HEK293 (cell line): ENCODE measurements at regions not wholly inside any gene's neighbourhood (a gene's known extent, or its start where the extent isn't known, plus 50 kb on each side); places are given as distances from the start of the nearest gene placed in this dataset.

Experiments
- CTCF ChIA-PET: fragments of 350-600 bp; formaldehyde crosslinking; extraction: SDS; loops from one replicate; lab custom pipeline; 2021; ENCODE audit warnings: antibody characterized with exemption; lab: Yijun Ruan, JAX
- POLR2A ChIA-PET: fragments of 300-600 bp; formaldehyde crosslinking; extraction: SDS; loops from one replicate; lab custom pipeline; 2020; ENCODE audit warnings: antibody characterized with exemption, inconsistent platforms; lab: Yijun Ruan, JAX
- H3K27ac ChIP-seq: fragments of 200-500 bp; sonication (Bioruptor generic); 2 replicates; pipeline ENCODE4 v1.5.1; 2014; ENCODE audit warnings: low read depth, low read length, control low read depth, inconsistent platforms; ENCODE audit errors: extremely low read depth
- H3K36me3 ChIP-seq, 2 experiments: fragments of 200-500 bp in 1 of 2; sonication (Bioruptor generic) in 1 of 2; 1 replicate in 1 of 2; 2 replicates in 1 of 2; pipeline ENCODE4 v1.5.1; 2014 to 2017; ENCODE audit warnings: inconsistent platforms in 2 of 2, low read length in 2 of 2; ENCODE audit not compliant: control insufficient read depth in 2 of 2, insufficient read depth in 1 of 2
- H3K4me1 ChIP-seq: fragments of 200-500 bp; sonication (Bioruptor generic); 2 replicates; pipeline ENCODE4 v1.5.1; 2014; ENCODE audit warnings: mild to moderate bottlenecking, low read length, inconsistent platforms; ENCODE audit not compliant: control insufficient read depth, insufficient read depth
- H3K4me3 ChIP-seq: 2 replicates; pipeline ENCODE4 v1.5.1; 2011; ENCODE audit warnings: low read depth, mild to moderate bottlenecking, control low read depth, low read length, moderate library complexity
- H3K9me3 ChIP-seq: fragments of 200-500 bp; sonication (Bioruptor generic); 2 replicates; pipeline ENCODE4 v1.5.1; 2014; ENCODE audit warnings: low read depth, low read length, inconsistent platforms; ENCODE audit not compliant: control insufficient read depth, insufficient read depth
- INSM2 ChIP-seq: fragments of 450-650 bp; formaldehyde crosslinking; IDR thresholded peaks from 2 replicates; pipeline ENCODE4 v1.5.1; 2016; ENCODE audit warnings: missing biosample characterization, missing genetic modification characterization
- PRDM4 ChIP-seq: fragments of 450-650 bp; formaldehyde crosslinking; IDR thresholded peaks from 2 replicates; pipeline ENCODE4 v1.5.1; 2017; ENCODE audit warnings: missing biosample characterization, missing genetic modification characterization
- REST ChIP-seq: fragments of 450-650 bp; formaldehyde crosslinking; IDR thresholded peaks from 2 replicates; pipeline ENCODE4 v1.5.1; 2016; ENCODE audit warnings: missing biosample characterization, missing genetic modification characterization
- ZFHX2 ChIP-seq: fragments of 450-650 bp; formaldehyde crosslinking; conservative IDR thresholded peaks from 2 replicates; pipeline ENCODE4 v1.5.1; 2016; ENCODE audit warnings: missing biosample characterization, missing genetic modification characterization
- ZNF266 ChIP-seq: fragments of 450-650 bp; formaldehyde crosslinking; IDR thresholded peaks from 2 replicates; pipeline ENCODE4 v1.5.1; 2016; ENCODE audit warnings: missing biosample characterization, missing genetic modification characterization, low read depth
- ZNF302 ChIP-seq: fragments of 450-650 bp; formaldehyde crosslinking; IDR thresholded peaks from 2 replicates; pipeline ENCODE4 v1.5.1; 2016; ENCODE audit warnings: missing biosample characterization, missing genetic modification characterization, low read depth
- ZNF350 ChIP-seq: fragments of 450-650 bp; formaldehyde crosslinking; IDR thresholded peaks from 2 replicates; pipeline ENCODE4 v1.5.0; 2017; ENCODE audit warnings: missing biosample characterization, mild to moderate bottlenecking, missing genetic modification characterization
- ZNF391 ChIP-seq: fragments of 450-650 bp; formaldehyde crosslinking; IDR thresholded peaks from 2 replicates; pipeline ENCODE4 v1.5.1; 2016; ENCODE audit warnings: low read depth, missing biosample characterization, missing genetic modification characterization, borderline replicate concordance
- ZNF529 ChIP-seq: fragments of 450-650 bp; formaldehyde crosslinking; IDR thresholded peaks from 2 replicates; pipeline ENCODE4 v1.5.1; 2017; ENCODE audit warnings: missing genetic modification characterization, missing biosample characterization; ENCODE audit not compliant: insufficient replicate concordance
- ZNF624 ChIP-seq: fragments of 450-650 bp; formaldehyde crosslinking; IDR thresholded peaks from 2 replicates; pipeline ENCODE4 v1.5.1; 2017; ENCODE audit warnings: missing biosample characterization, missing genetic modification characterization
- ZSCAN23 ChIP-seq: fragments of 450-650 bp; formaldehyde crosslinking; IDR thresholded peaks from 2 replicates; pipeline ENCODE4 v1.5.1; 2016; ENCODE audit warnings: missing biosample characterization, missing genetic modification characterization
- TF ChIP-seq, protein P1 (sequence below): fragments of 450-650 bp; formaldehyde crosslinking; IDR thresholded peaks from 2 replicates; pipeline ENCODE4 v1.5.1; 2016; ENCODE audit warnings: missing biosample characterization, missing genetic modification characterization
- TF ChIP-seq, protein P2 (sequence below): fragments of 450-650 bp; formaldehyde crosslinking; IDR thresholded peaks from 2 replicates; pipeline ENCODE4 v1.5.0; 2017; ENCODE audit warnings: missing biosample characterization, missing genetic modification characterization, borderline replicate concordance
- TF ChIP-seq, protein P3 (sequence below): fragments of 450-650 bp; formaldehyde crosslinking; IDR thresholded peaks from 2 replicates; pipeline ENCODE4 v1.5.1; 2016; ENCODE audit warnings: missing biosample characterization, missing genetic modification characterization

DNA sequence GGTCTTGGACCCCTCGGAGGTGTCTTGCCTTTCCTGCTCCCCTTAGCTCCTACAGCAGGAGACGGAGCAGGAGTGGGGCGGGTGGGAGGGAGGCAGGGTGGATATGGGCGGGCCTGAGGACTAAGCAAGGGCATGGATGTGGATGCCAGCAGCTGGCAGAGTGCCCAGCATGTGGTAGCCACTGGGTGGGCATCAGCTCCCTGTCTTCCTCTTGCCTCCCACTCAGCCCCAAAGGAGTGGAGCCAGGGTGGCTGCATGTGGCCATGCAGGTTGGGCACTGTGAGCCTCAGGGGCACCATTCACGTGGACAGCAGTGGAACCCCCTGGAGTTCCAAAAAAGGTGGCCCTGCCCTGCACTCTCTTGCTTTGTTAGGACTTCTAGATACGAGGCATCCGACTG is 90.1 kb upstream of the TBCA start:
- CTCF ChIA-PET, result no interaction called here
- POLR2A ChIA-PET, result no interaction called here
- TF ChIP-seq INSM2, result no peak
- TF ChIP-seq PRDM4 (tag by site-specific recombination), result no peak
- TF ChIP-seq ZNF302 (tag by site-specific recombination), result no peak
- TF ChIP-seq ZNF266 (tag by site-specific recombination), result no peak
- no peak for TF ChIP-seq ZNF624
- no peak for TF ChIP-seq ZFHX2 (tag by site-specific recombination)
- TF ChIP-seq ZNF350, result no peak
- TF ChIP-seq ZSCAN23 (tag by site-specific recombination), result no peak
- H3K4me1 ChIP-seq, result no peaks in the 10 kb centered on the region
- H3K27ac ChIP-seq, result no peak overlapping the region
- H3K4me3 ChIP-seq, result no peak overlapping the region
- no peaks in the 10 kb centered on the region for H3K36me3 ChIP-seq
- no peaks in the 10 kb centered on the region for H3K9me3 ChIP-seq

- ChIA-PET CTCF (no interaction called here), POLR2A (no interaction called here)
- no peaks in the 10 kb centered on the region for H3K36me3 ChIP-seq
- no peak overlapping the region for H3K27ac ChIP-seq
- H3K9me3 ChIP-seq, result no peaks in the 10 kb centered on the region
- TF ChIP-seq ZNF391 (no peak), ZNF529 (tag by site-specific recombination) (no peak), REST (tag by site-specific recombination) (no peak)
- TF ChIP-seq, protein P1, sequence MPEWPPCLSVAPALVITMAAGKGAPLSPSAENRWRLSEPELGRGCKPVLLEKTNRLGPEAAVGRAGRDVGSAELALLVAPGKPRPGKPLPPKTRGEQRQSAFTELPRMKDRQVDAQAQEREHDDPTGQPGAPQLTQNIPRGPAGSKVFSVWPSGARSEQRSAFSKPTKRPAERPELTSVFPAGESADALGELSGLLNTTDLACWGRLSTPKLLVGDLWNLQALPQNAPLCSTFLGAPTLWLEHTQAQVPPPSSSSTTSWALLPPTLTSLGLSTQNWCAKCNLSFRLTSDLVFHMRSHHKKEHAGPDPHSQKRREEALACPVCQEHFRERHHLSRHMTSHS (tag by site-specific recombination), result no peak
- TF ChIP-seq, protein P2, sequence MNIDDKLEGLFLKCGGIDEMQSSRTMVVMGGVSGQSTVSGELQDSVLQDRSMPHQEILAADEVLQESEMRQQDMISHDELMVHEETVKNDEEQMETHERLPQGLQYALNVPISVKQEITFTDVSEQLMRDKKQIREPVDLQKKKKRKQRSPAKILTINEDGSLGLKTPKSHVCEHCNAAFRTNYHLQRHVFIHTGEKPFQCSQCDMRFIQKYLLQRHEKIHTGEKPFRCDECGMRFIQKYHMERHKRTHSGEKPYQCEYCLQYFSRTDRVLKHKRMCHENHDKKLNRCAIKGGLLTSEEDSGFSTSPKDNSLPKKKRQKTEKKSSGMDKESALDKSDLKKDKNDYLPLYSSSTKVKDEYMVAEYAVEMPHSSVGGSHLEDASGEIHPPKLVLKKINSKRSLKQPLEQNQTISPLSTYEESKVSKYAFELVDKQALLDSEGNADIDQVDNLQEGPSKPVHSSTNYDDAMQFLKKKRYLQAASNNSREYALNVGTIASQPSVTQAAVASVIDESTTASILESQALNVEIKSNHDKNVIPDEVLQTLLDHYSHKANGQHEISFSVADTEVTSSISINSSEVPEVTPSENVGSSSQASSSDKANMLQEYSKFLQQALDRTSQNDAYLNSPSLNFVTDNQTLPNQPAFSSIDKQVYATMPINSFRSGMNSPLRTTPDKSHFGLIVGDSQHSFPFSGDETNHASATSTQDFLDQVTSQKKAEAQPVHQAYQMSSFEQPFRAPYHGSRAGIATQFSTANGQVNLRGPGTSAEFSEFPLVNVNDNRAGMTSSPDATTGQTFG (tag by site-specific recombination), result no peak
- TF ChIP-seq, protein P3, sequence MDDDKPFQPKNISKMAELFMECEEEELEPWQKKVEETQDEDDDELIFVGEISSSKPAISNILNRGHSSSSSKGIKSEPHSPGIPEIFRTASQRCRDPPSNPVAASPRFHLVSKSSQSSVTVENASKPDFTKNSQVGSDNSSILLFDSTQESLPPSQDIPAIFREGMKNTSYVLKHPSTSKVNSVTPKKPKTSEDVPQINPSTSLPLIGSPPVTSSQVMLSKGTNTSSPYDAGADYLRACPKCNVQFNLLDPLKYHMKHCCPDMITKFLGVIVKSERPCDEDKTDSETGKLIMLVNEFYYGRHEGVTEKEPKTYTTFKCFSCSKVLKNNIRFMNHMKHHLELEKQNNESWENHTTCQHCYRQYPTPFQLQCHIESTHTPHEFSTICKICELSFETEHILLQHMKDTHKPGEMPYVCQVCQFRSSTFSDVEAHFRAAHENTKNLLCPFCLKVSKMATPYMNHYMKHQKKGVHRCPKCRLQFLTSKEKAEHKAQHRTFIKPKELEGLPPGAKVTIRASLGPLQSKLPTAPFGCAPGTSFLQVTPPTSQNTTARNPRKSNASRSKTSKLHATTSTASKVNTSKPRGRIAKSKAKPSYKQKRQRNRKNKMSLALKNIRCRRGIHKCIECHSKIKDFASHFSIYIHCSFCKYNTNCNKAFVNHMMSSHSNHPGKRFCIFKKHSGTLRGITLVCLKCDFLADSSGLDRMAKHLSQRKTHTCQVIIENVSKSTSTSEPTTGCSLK, result no peak
- H3K4me3 ChIP-seq, result no peak overlapping the region
- no peaks in the 10 kb centered on the region for H3K4me1 ChIP-seq
Measured at GRCh38 chr5:77864997-77865396, 88.9 kb upstream of the TBCA start.
